CD4-positive, alpha-beta T cell (primary cell): ENCODE measurements at regions not wholly inside any gene's neighbourhood (a gene's known extent, or its start where the extent isn't known, plus 50 kb on each side); places are given as distances from the start of the nearest gene placed in this dataset.

ENCODE experiments used
- ATAC-seq: fragments of 200-7000 bp; cut with Tn5 transposase; one replicate; pipeline ENCODE4 v1.10.0; 2022; ENCODE audit warnings: mild to moderate bottlenecking; ENCODE audit not compliant: poor library complexity
- CTCF ChIA-PET: fragments of 350-600 bp; sonication (Branson Sonifier 250); formaldehyde crosslinking; loops from one replicate; lab custom pipeline; 2021; ENCODE audit warnings: antibody characterized with exemption, inconsistent platforms; lab: Charles Lee
- POLR2A ChIA-PET: fragments of 350-600 bp; sonication (Branson Sonifier 250); formaldehyde crosslinking; loops from one replicate; lab custom pipeline; 2021; ENCODE audit warnings: antibody characterized with exemption, inconsistent platforms; lab: Charles Lee
- DNase-seq, 14 experiments: peaks; one replicate each; pipeline ENCODE4 v3.0.0-alpha.2; 2013 to 2020; ENCODE audit warnings: mixed read lengths in 2 of 14
- H3K27ac ChIP-seq, 2 donors: one replicate each; pipeline versions ENCODE4 v1.5.1 to v1.7.0; 2013; ENCODE audit warnings: low read length in 2 of 2, low read depth in 1 of 2, mild to moderate bottlenecking in 1 of 2
- H3K27me3 ChIP-seq, 2 experiments: 1 replicate in 1 of 2; 2 replicates in 1 of 2; pipeline versions ENCODE4 v1.6.1 to v1.7.0; 2013; ENCODE audit warnings: low read length in 2 of 2, control low read depth in 1 of 2, mild to moderate bottlenecking in 1 of 2, moderate library complexity in 1 of 2; ENCODE audit not compliant: insufficient read depth in 2 of 2, control insufficient read depth in 1 of 2
- H3K36me3 ChIP-seq: one replicate; pipeline ENCODE4 v1.6.1; 2013; ENCODE audit warnings: low read length, control low read depth; ENCODE audit not compliant: insufficient read depth
- H3K4me1 ChIP-seq: one replicate; pipeline ENCODE4 v1.6.1; 2013; ENCODE audit warnings: low read length, control low read depth; ENCODE audit not compliant: insufficient read depth
- H3K4me3 ChIP-seq: one replicate; pipeline ENCODE4 v1.5.1; 2013; ENCODE audit warnings: mild to moderate bottlenecking, low read length, moderate library complexity
- H3K9me3 ChIP-seq, 2 experiments: 1 replicate in 1 of 2; 2 replicates in 1 of 2; pipeline versions ENCODE4 v1.6.1 to v1.7.0; 2013; ENCODE audit warnings: low read length in 2 of 2, mild to moderate bottlenecking in 2 of 2, control low read depth in 1 of 2, moderate library complexity in 1 of 2; ENCODE audit not compliant: control insufficient read depth in 1 of 2, insufficient read depth in 1 of 2
- H3K27ac Mint-ChIP-seq: one replicate; pipeline ENCODE4 v1.8.0; 2020; ENCODE audit warnings: mixed read lengths
- H3K27me3 Mint-ChIP-seq: one replicate; pipeline ENCODE4 v1.8.0; 2021; ENCODE audit warnings: mixed read lengths
- H3K36me3 Mint-ChIP-seq: one replicate; pipeline ENCODE4 v1.8.0; 2021; ENCODE audit warnings: low read depth, mixed read lengths
- H3K4me1 Mint-ChIP-seq: one replicate; pipeline ENCODE4 v1.8.0; 2021; ENCODE audit warnings: low read depth, mixed read lengths
- H3K4me3 Mint-ChIP-seq: one replicate; pipeline ENCODE4 v1.8.0; 2020; ENCODE audit warnings: mild to moderate bottlenecking, mixed read lengths
- H3K9me3 Mint-ChIP-seq: one replicate; pipeline ENCODE4 v1.8.0; 2020; ENCODE audit warnings: mixed read lengths
- intact Hi-C, 2 experiments: fragments of 100-400 bp; cut with DNase I in 1 of 2; cut with micrococcal nuclease in 1 of 2; formaldehyde crosslinking; loops; one replicate each; pipeline versions ENCODE4 v1.15.1 to v1.9.0; 2023 to 2025; cut with DNase I, micrococcal nuclease
- TF ChIP-seq, protein P1 (sequence below): fragments of 200-600 bp; IDR thresholded peaks from one replicate; pipeline ENCODE4 v1.8.0; 2022; ENCODE audit warnings: antibody characterized with exemption, mild to moderate bottlenecking

DNA sequence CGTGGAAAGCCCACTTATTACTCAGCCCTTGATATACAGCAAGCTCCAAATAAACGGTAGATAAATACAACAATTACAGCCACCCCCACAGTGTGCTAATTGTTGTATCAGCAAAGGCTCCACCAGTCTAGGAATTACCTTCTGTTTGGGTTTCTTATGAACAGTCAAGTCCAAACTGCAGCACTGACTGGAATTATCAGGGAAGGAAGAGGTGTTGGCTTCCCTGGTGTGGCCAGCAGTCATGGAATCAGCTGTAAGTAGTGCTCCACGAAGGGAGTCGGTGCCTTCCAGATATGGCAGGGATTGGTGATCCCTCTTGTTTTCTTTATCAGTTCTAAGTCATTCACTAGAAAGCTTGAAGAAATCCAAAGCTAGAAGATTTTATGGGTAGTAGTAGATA, 209.1 kb downstream of the SNX19 start:
- Histone ChIP-seq H3K27ac (no peak overlapping the region), H3K9me3 (peaks cover 0 to 5% of the 10 kb centered on the region in 2 experiments), H3K27me3 (no peaks in the 10 kb centered on the region), H3K4me3 (no peak overlapping the region), H3K36me3 (no peaks in the 10 kb centered on the region), H3K4me1 (no peaks in the 10 kb centered on the region)
- ChIA-PET POLR2A (no interaction called here), CTCF (no interaction called here)
- Mint-ChIP-seq H3K27ac (no peak overlapping the region), H3K4me3 (no peak overlapping the region), H3K4me1 (no peaks in the 10 kb centered on the region), H3K36me3 (no peaks in the 10 kb centered on the region), H3K9me3 (no peaks in the 10 kb centered on the region), H3K27me3 (peaks cover 17% of the 10 kb centered on the region)
- TF ChIP-seq, protein P1, sequence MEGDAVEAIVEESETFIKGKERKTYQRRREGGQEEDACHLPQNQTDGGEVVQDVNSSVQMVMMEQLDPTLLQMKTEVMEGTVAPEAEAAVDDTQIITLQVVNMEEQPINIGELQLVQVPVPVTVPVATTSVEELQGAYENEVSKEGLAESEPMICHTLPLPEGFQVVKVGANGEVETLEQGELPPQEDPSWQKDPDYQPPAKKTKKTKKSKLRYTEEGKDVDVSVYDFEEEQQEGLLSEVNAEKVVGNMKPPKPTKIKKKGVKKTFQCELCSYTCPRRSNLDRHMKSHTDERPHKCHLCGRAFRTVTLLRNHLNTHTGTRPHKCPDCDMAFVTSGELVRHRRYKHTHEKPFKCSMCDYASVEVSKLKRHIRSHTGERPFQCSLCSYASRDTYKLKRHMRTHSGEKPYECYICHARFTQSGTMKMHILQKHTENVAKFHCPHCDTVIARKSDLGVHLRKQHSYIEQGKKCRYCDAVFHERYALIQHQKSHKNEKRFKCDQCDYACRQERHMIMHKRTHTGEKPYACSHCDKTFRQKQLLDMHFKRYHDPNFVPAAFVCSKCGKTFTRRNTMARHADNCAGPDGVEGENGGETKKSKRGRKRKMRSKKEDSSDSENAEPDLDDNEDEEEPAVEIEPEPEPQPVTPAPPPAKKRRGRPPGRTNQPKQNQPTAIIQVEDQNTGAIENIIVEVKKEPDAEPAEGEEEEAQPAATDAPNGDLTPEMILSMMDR, result no peak
- intact Hi-C loops, result no loop called here
- no peak for DNase-seq
- ATAC-seq, result no peak

DNA sequence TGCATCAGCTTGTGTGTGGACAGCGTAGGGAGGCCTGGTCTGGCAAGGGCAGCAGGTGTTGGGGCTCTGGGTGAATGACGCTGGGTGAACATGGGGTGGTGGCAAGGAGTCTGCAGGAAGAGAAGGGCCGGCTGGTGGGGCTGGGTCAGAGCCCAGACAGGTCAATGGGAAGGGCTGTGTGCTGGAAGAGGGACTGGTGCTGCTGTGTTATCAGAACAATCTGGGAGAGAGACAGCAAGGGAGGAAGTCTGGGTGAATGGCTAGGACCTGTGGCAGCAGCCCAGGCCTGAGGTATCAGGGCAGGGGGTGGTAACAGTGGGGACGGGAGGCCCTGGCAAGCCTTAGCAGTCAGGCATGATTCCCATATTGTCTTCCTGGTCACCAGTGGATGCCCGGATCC, 206.7 kb downstream of the SNX19 start:
- H3K4me1 Mint-ChIP-seq, result no peaks in the 10 kb centered on the region
- CTCF ChIA-PET, result no interaction called here
- POLR2A ChIA-PET, result no interaction called here

DNA sequence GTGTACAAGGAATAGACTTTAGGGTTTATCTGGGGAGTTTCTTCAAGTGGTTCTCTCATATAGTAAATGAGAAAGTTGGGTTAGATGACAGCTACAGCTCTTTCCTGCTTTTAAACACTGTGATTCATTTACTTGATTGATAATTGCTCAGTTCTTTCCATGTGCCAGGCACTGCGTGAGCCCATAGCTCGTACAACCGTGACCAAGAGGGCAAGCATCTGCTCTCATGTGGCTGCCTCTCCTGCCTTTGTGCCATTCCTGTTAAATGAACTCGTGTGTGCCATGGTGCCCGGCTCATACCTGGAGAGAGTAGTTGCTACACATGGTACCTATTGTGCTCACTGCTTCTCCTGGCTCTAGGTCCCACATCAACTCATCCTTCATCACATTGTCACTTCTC, 206.3 kb downstream of the SNX19 start:
- Mint-ChIP-seq H3K4me3 (no peak overlapping the region), H3K27ac (no peak overlapping the region), H3K27me3 (peaks cover 17% of the 10 kb centered on the region), H3K36me3 (no peaks in the 10 kb centered on the region), H3K9me3 (no peaks in the 10 kb centered on the region), H3K4me1 (no peaks in the 10 kb centered on the region)
- TF ChIP-seq, protein P1, result no peak
- intact Hi-C loops, result no loop called here
- Histone ChIP-seq H3K9me3 (no peaks in the 10 kb centered on the region), H3K4me1 (no peaks in the 10 kb centered on the region), H3K27me3 (no peaks in the 10 kb centered on the region), H3K4me3 (no peak overlapping the region), H3K36me3 (no peaks in the 10 kb centered on the region), H3K27ac (no peak overlapping the region)
- ChIA-PET CTCF (no interaction called here), POLR2A (no interaction called here)
- ATAC-seq (no peak), DNase-seq (no peak)

More for the DNA sequence above, 206.7 kb downstream of the SNX19 start:
- Histone ChIP-seq H3K4me3 (no peak overlapping the region), H3K4me1 (no peaks in the 10 kb centered on the region), H3K36me3 (no peaks in the 10 kb centered on the region), H3K27me3 (no peaks in the 10 kb centered on the region), H3K27ac (no peak overlapping the region), H3K9me3 (no peaks in the 10 kb centered on the region)
- TF ChIP-seq, protein P1, result no peak
- Mint-ChIP-seq H3K36me3 (no peaks in the 10 kb centered on the region), H3K4me3 (no peak overlapping the region), H3K9me3 (no peaks in the 10 kb centered on the region), H3K27me3 (peaks cover 17% of the 10 kb centered on the region), H3K27ac (no peak overlapping the region)
- intact Hi-C loops, result no loop called here
- DNase-seq (no peak), ATAC-seq (no peak)
